ENCODE measurements at regions not wholly inside any gene's neighbourhood (a gene's known extent, or its start where the extent isn't known, plus 50 kb on each side); places are given as distances from the start of the nearest gene placed in this dataset.

DNA sequence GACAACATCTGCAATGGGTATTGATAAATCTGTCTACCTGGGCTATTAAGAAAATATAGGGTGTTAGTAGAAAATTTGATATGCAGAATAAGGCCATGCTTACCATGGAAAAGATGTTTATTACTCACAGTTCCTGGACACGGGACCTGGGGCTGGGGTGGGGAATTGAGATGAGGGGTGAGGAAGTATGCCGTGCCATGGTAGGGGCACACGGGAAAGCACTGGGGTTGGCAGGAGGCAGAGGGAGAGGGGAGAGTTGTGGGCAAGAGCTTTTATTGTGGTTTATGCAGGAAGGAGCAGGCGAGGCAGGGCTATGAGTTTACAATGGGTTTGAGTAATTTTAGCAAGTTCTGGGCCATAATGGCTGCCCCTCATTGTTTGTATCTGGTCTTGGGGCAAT is 493.8 kb downstream of the SIPA1L2 start:
- TF ChIP-seq, protein P1, sequence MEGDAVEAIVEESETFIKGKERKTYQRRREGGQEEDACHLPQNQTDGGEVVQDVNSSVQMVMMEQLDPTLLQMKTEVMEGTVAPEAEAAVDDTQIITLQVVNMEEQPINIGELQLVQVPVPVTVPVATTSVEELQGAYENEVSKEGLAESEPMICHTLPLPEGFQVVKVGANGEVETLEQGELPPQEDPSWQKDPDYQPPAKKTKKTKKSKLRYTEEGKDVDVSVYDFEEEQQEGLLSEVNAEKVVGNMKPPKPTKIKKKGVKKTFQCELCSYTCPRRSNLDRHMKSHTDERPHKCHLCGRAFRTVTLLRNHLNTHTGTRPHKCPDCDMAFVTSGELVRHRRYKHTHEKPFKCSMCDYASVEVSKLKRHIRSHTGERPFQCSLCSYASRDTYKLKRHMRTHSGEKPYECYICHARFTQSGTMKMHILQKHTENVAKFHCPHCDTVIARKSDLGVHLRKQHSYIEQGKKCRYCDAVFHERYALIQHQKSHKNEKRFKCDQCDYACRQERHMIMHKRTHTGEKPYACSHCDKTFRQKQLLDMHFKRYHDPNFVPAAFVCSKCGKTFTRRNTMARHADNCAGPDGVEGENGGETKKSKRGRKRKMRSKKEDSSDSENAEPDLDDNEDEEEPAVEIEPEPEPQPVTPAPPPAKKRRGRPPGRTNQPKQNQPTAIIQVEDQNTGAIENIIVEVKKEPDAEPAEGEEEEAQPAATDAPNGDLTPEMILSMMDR (IDR thresholded peaks at IDR 0.05), result no peak

DNA sequence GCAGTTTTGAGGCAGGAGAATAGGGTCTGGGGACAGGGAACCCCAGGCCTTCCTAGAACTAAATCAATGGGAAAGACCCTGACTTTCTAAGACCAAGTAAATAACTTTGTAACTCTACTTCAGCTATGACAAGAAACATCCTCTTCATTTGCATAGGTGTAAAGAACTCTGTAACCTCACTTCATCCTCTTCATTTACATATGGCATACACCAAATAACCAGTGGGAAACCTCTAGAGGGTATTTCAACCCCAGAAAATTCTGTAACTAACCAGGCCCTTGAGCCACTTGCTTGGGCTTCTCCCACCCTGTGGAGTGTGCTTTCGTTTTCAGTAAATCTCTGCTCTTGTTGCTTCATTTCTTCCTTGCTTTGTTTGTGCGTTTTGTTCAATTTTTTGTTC is 495.6 kb downstream of the SIPA1L2 start:
- TF ChIP-seq, protein P1 (IDR thresholded peaks at IDR 0.05), result no peak

GRCh38 chr1:232132572-232132971 is 497.4 kb downstream of the SIPA1L2 start:
- TF ChIP-seq, protein P1 (IDR thresholded peaks at IDR 0.05), result no peak

DNA sequence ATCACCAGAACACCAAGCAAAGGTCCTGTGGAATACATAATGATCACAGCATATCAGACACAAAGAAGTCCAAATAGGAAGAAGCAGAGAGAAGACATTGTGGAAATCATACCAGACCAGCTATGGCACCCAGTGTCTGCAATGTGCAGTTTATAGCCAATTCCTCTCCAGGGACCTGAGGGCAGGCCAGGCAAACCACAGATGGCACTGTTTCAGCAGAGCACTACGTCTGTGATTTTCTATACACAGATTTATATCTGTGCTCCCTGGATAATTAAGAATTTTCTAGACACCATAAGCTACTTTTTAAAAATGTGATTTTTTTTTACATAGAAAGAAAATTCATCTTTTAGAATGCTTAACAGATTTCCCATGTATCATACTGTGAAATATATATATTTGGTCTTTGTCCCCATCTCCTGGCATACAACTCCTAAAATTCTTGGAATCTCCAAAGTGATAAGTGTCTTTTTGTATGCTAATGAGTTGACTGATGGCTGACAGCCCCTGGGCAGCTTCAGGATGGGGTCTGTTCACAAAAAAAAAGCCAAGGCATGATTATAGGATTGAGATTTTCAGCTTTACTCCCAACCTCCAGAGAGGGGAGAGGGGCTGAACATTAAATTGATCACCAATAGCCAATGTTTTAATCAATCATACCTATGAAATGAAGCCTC is 498.1 kb downstream of the SIPA1L2 start:
- TF ChIP-seq, protein P1 (IDR thresholded peaks at IDR 0.05), result no peak

- TF ChIP-seq, protein P1 (IDR thresholded peaks at IDR 0.05), result no peak
These were observed 499.0 kb downstream of the SIPA1L2 start for GRCh38 chr1:232130815-232131480.

DNA sequence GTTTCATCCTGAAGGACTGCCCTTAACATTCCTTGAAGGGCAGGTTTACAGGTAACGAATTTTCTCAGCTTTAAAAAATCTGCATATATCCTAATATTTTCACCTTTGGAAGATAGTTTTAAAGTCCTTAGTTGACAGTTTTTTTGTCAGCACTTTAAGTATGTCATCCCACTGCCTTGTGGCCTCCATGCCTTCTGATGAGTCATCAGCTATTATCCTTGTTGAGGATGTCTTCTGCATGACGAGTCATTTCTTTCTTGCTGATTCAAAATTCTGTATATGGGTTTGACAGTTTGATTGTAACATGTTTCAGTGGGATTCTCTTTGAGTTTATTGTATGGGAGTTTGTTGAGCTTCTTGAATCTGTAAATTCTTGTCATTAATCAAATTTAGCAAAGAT is 500.6 kb downstream of the DISC1 start:
- TF ChIP-seq, protein P1 (IDR thresholded peaks at IDR 0.05), result no peak

DNA sequence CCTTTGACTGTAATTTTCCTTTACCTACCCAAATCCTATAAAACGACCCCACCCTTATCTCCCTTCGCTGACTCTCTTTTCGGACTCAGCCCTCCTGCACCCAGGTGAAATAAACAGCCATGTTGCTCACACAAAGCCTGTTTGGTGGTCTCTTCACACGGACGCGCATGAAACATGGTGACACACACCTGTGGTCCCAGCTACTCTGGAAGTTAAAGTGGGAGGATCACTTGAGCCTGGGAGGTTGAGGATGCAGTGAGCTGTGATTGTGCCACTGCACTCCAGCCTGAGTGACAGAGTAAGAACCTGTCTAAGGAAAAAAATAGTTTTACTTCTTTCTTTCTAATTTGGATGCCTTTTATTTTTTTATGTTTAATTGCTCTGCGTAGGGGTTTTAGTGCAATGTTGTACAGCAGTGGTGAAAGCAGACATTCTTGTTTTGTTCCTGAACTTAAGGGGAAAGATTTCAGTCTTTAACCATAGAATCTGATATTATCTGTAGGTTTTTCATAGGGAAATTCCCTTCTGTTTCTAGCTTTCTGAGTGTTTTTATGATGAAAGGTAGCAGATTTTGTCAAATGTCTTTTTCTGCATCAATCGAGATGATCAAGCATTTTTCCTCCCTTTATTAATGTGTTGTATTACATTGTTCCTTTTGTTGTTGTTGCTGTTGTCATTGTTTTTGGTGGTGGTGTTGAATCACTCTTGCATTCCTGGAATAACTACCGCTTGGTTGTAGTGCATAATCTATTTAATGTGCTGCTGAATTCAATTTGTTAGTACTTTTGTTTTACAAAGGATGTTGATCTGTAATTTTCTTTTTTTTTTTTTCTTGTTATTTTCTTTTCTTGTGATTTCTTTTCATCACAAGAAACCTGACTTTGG is 497.4 kb downstream of the DISC1 start:
- TF ChIP-seq, protein P1 (IDR thresholded peaks at IDR 0.05), result no peak

Data from LNCAP (cell line).